ENCODE measurements at regions not wholly inside any gene's neighbourhood (a gene's known extent, or its start where the extent isn't known, plus 50 kb on each side); places are given as distances from the start of the nearest gene placed in this dataset.

DNA sequence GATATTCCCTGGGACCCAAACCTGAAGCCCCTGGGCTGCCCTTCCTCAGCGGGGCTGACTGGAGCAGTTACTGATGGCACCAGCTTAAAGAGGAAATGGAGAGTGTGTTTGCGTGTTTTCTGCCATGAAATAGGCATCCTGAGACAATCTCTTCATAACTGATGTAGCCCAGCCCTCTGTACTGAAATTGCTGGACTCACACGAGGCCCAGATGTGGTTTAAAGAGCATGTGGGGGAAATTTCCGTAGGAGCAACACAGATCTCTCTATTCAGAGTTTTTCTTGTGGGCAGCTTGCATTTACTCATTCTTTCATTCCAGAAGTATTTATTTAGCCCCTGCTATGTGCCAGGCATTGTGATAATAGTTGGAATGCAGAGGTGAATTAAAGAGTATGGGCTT lies 782.1 kb upstream of the TBX3 start:
- TF ChIP-seq, protein P1, sequence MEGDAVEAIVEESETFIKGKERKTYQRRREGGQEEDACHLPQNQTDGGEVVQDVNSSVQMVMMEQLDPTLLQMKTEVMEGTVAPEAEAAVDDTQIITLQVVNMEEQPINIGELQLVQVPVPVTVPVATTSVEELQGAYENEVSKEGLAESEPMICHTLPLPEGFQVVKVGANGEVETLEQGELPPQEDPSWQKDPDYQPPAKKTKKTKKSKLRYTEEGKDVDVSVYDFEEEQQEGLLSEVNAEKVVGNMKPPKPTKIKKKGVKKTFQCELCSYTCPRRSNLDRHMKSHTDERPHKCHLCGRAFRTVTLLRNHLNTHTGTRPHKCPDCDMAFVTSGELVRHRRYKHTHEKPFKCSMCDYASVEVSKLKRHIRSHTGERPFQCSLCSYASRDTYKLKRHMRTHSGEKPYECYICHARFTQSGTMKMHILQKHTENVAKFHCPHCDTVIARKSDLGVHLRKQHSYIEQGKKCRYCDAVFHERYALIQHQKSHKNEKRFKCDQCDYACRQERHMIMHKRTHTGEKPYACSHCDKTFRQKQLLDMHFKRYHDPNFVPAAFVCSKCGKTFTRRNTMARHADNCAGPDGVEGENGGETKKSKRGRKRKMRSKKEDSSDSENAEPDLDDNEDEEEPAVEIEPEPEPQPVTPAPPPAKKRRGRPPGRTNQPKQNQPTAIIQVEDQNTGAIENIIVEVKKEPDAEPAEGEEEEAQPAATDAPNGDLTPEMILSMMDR (IDR thresholded peaks at IDR 0.05): no peak
- no peak for TF ChIP-seq POLR2A (IDR thresholded peaks at IDR 0.05)
